B cell (primary cell): ENCODE measurements at regions not wholly inside any gene's neighbourhood (a gene's known extent, or its start where the extent isn't known, plus 50 kb on each side); places are given as distances from the start of the nearest gene placed in this dataset.

Experiments
- ATAC-seq: fragments of 200-7000 bp; cut with Tn5 transposase; one replicate; pipeline ENCODE4 v1.10.0; 2021; ENCODE audit warnings: low read depth, mild to moderate bottlenecking, moderate number of reproducible peaks, moderate library complexity
- CTCF ChIA-PET: fragments of 350-600 bp; sonication (Branson Sonifier 250); formaldehyde crosslinking; loops from one replicate; lab custom pipeline; 2021; ENCODE audit warnings: antibody characterized with exemption, inconsistent platforms; lab: Charles Lee
- POLR2A ChIA-PET: fragments of 350-600 bp; sonication (Branson Sonifier 250); formaldehyde crosslinking; loops from one replicate; lab custom pipeline; 2021; ENCODE audit warnings: antibody characterized with exemption; lab: Charles Lee
- DNase-seq: peaks from one replicate; pipeline ENCODE4 v3.0.0; 2013
- H2AFZ ChIP-seq: 2 replicates; pipeline ENCODE4 v1.6.1; 2012; ENCODE audit warnings: mild to moderate bottlenecking, low read depth, low read length; ENCODE audit not compliant: insufficient read depth, poor library complexity, severe bottlenecking
- H3K27ac ChIP-seq, 2 donors: 1 replicate in 1 of 2; 2 replicates in 1 of 2; pipeline ENCODE4 v1.5.1; 2012 to 2013; ENCODE audit warnings: low read length in 2 of 2, mild to moderate bottlenecking in 2 of 2, moderate library complexity in 1 of 2
- H3K27me3 ChIP-seq, 4 experiments: fragments of 200-600 bp in 1 of 4; sonication (generic) in 1 of 4; replicated peaks in 1 of 4; 1 replicate in 2 of 4; 2 replicates in 2 of 4; pipeline versions ENCODE4 v1.6.1 to v1.7.0; 2013 to 2016; ENCODE audit warnings: low read length in 3 of 4, mild to moderate bottlenecking in 2 of 4, mixed read lengths in 1 of 4, moderate library complexity in 1 of 4; ENCODE audit not compliant: insufficient read depth in 4 of 4, control insufficient read depth in 3 of 4; ENCODE audit errors: control extremely low read depth in 1 of 4
- H3K36me3 ChIP-seq, 2 experiments: replicated peaks in 1 of 2; 1 replicate in 1 of 2; 2 replicates in 1 of 2; pipeline versions ENCODE4 v1.6.1 to v1.7.1; 2013; ENCODE audit warnings: low read length in 1 of 2; ENCODE audit not compliant: insufficient read depth in 2 of 2, control insufficient read depth in 1 of 2; ENCODE audit errors: control extremely low read depth in 1 of 2, extremely low read depth in 1 of 2
- H3K4me1 ChIP-seq, 2 donors: fragments of 200-600 bp in 1 of 2; sonication (generic) in 1 of 2; 1 replicate in 1 of 2; 2 replicates in 1 of 2; pipeline versions ENCODE4 v1.5.1 to v1.6.1; 2013 to 2017; ENCODE audit warnings: low read length in 2 of 2; ENCODE audit not compliant: control insufficient read depth in 2 of 2, insufficient read depth in 2 of 2
- H3K4me2 ChIP-seq: replicated peaks from 2 replicates; pipeline ENCODE3; 2012; ENCODE audit warnings: mild to moderate bottlenecking, low read depth, low read length; ENCODE audit not compliant: poor library complexity, severe bottlenecking
- H3K4me3 ChIP-seq, 5 experiments: fragments of 200-600 bp in 1 of 5; sonication (generic) in 1 of 5; 1 replicate in 3 of 5; 2 replicates in 2 of 5; pipeline versions ENCODE4 v1.5.1 to v1.7.0; 2011 to 2016; ENCODE audit warnings: low read length in 4 of 5, mild to moderate bottlenecking in 4 of 5, low read depth in 2 of 5, control low read depth in 1 of 5, moderate library complexity in 1 of 5; ENCODE audit not compliant: insufficient read depth in 1 of 5; ENCODE audit errors: control extremely low read depth in 1 of 5, extremely low read depth in 1 of 5
- H3K79me2 ChIP-seq: fragments of 200-600 bp; sonication (generic); one replicate; pipeline ENCODE4 v1.6.0; 2016; ENCODE audit warnings: low read length; ENCODE audit not compliant: control insufficient read depth, insufficient read depth
- H3K9ac ChIP-seq: fragments of 200-600 bp; sonication (generic); 2 replicates; pipeline ENCODE4 v1.6.1; 2017; ENCODE audit warnings: mild to moderate bottlenecking, low read length, moderate library complexity
- H3K9me3 ChIP-seq, 3 donors: one replicate each; pipeline versions ENCODE4 v1.6.1 to v1.7.1; 2013; ENCODE audit warnings: low read length in 2 of 3; ENCODE audit not compliant: control insufficient read depth in 2 of 3, insufficient read depth in 1 of 3; ENCODE audit errors: control extremely low read depth in 1 of 3
- H4K20me1 ChIP-seq: 2 replicates; pipeline ENCODE4 v1.6.0; 2012; ENCODE audit warnings: mild to moderate bottlenecking, low read length; ENCODE audit not compliant: insufficient read depth, control insufficient read depth, poor library complexity, severe bottlenecking
- H3K27ac Mint-ChIP-seq: one replicate; pipeline ENCODE4 v1.8.0; 2021; ENCODE audit warnings: mixed read lengths
- H3K27me3 Mint-ChIP-seq: one replicate; pipeline ENCODE4 v1.8.0; 2021; ENCODE audit warnings: mixed read lengths
- H3K4me1 Mint-ChIP-seq: one replicate; pipeline ENCODE4 v1.8.0; 2021; ENCODE audit warnings: mixed read lengths
- H3K4me3 Mint-ChIP-seq: one replicate; pipeline ENCODE4 v1.8.0; 2021; ENCODE audit warnings: mixed read lengths
- H3K9me3 Mint-ChIP-seq: one replicate; pipeline ENCODE4 v1.8.0; 2022; ENCODE audit warnings: mixed read lengths; ENCODE audit not compliant: insufficient read depth
- EZH2 ChIP-seq: IDR thresholded peaks from 2 replicates; pipeline ENCODE4 v1.6.1; 2012; ENCODE audit warnings: borderline replicate concordance, low read depth, mild to moderate bottlenecking, moderate library complexity, low read length; ENCODE audit not compliant: insufficient read depth, poor library complexity, severe bottlenecking
- WGBS: methylation state at CpG from one replicate; pipeline ENCODE4 v1.1.5; 2013; ENCODE audit warnings: missing lambda C conversion rate; ENCODE audit not compliant: insufficient coverage; 5-methylcytosine and 5-hydroxymethylcytosine counted together
- intact Hi-C: fragments of 100-400 bp; cut with micrococcal nuclease; formaldehyde crosslinking; loops from one replicate; pipeline ENCODE4 v1.10.0; 2022
- TF ChIP-seq, protein P1 (sequence below): fragments of 200-600 bp; IDR thresholded peaks from one replicate; pipeline ENCODE4 v1.8.0; 2022; ENCODE audit warnings: antibody characterized with exemption, mild to moderate bottlenecking

DNA sequence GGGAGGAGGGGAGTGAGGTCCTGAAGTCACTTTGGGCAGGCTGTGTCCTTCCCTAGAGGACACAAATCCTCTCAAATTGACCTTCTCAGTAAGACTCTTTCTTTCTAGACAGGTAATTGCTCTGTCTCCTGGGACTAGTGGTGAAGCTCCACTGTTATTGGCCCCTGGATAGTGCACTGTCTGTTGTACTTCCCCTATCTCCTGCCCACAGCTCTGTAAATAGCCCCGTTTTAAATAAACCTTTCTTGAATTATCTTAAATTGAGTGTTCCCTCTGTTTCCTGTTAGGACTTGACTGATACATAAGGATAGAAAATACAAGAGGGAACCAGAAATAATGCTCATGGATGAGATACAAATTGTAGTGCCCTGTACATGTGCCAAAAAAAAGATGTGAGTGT lies 229.5 kb upstream of the USP24 start:
- TF ChIP-seq, protein P1, sequence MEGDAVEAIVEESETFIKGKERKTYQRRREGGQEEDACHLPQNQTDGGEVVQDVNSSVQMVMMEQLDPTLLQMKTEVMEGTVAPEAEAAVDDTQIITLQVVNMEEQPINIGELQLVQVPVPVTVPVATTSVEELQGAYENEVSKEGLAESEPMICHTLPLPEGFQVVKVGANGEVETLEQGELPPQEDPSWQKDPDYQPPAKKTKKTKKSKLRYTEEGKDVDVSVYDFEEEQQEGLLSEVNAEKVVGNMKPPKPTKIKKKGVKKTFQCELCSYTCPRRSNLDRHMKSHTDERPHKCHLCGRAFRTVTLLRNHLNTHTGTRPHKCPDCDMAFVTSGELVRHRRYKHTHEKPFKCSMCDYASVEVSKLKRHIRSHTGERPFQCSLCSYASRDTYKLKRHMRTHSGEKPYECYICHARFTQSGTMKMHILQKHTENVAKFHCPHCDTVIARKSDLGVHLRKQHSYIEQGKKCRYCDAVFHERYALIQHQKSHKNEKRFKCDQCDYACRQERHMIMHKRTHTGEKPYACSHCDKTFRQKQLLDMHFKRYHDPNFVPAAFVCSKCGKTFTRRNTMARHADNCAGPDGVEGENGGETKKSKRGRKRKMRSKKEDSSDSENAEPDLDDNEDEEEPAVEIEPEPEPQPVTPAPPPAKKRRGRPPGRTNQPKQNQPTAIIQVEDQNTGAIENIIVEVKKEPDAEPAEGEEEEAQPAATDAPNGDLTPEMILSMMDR = no peak
- TF ChIP-seq EZH2 = no peak
- POLR2A ChIA-PET = no interaction called here

DNA sequence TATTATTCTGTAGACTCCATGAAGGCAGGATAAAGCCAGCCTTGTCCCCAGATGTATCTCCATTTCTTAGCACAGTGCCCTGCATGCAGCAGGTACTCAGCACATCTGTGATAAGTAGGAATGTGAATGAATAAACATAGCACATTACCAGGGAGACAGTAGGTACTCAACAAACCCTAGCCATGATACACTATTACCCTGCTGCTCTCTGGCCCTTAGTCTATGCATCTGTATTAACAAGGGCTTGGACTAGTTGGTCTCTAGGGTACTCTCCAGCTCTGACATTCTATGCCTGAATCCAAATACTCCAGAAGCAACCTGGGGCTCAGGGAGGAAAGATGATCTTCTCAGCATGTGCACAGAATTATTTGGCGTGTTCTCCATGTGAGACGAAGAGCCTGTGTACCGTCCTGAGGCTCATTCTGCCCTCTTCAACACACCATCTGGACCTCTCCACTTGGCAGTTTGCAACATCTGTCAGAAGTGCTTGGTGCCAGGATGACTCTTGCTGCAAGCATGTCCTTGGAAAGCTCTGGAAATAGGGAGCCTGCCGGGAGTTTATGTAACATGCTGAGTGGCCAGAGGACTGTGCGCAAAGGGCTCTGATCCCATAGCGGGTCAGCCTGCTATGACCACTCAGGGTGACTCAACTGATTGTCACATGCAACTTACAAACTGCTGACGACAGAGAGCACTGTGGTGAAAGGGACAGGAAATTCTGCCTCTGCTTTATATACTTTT lies 228.2 kb upstream of the USP24 start:
- POLR2A ChIA-PET = interaction anchor here (0.7 kb wide), 1 partner anchor 14 kb away, joined by 6 read pairs; no protein-coding TSS in a partner anchor
- Mint-ChIP-seq H3K27me3 (peaks cover 10% of the 10 kb centered on the region), H3K4me1 (no peaks in the 10 kb centered on the region), H3K27ac (no peak overlapping the region), H3K4me3 (no peak overlapping the region), H3K9me3 (no peaks in the 10 kb centered on the region)
- ATAC-seq = no peak
- Histone ChIP-seq H3K36me3 (no peaks in the 10 kb centered on the region), H2AFZ (no peak overlapping the region), H3K9ac (no peak overlapping the region), H3K4me1 (no peaks in the 10 kb centered on the region), H3K27me3 (no peaks in the 10 kb centered on the region), H3K27ac (no peak overlapping the region), H3K79me2 (no peaks in the 10 kb centered on the region), H3K9me3 (no peaks in the 10 kb centered on the region), H3K4me3 (no peak overlapping the region), H4K20me1 (no peaks in the 10 kb centered on the region), H3K4me2 (no peak overlapping the region)
- intact Hi-C loops = no loop called here
- no peak for DNase-seq
- CTCF ChIA-PET = no interaction called here
- TF ChIP-seq EZH2 = no peak
- TF ChIP-seq, protein P1 = no peak
- WGBS = 93% methylated on average over 6 of the region's 7 CpGs

More for the DNA sequence above, 229.5 kb upstream of the USP24 start:
- Histone ChIP-seq H2AFZ (no peak overlapping the region), H3K36me3 (no peaks in the 10 kb centered on the region), H3K27ac (no peak overlapping the region), H3K27me3 (no peaks in the 10 kb centered on the region), H3K4me3 (no peak overlapping the region), H3K9me3 (no peaks in the 10 kb centered on the region), H3K79me2 (no peaks in the 10 kb centered on the region), H4K20me1 (no peaks in the 10 kb centered on the region), H3K4me2 (no peak overlapping the region), H3K9ac (no peak overlapping the region), H3K4me1 (no peaks in the 10 kb centered on the region)
- no peak overlapping the region for H3K27ac Mint-ChIP-seq
- H3K9me3 Mint-ChIP-seq = no peaks in the 10 kb centered on the region
- DNase-seq = no peak
- H3K4me3 Mint-ChIP-seq = no peak overlapping the region
- ATAC-seq = no peak
- WGBS = no CpG with 5 or more reads among the region's 1 CpG
- peaks cover 14% of the 10 kb centered on the region for H3K27me3 Mint-ChIP-seq
- no peaks in the 10 kb centered on the region for H3K4me1 Mint-ChIP-seq
- intact Hi-C loops = no loop called here
- CTCF ChIA-PET = no interaction called here
